Neural progenitor cell (in vitro differentiated cells): ENCODE measurements at regions not wholly inside any gene's neighbourhood (a gene's known extent, or its start where the extent isn't known, plus 50 kb on each side); places are given as distances from the start of the nearest gene placed in this dataset.

ENCODE experiments used
- DNase-seq: peaks from one replicate; pipeline ENCODE4 v3.0.0-alpha.2; 2016; ENCODE audit warnings: low spot score
- H2AFZ ChIP-seq: fragments of 200-600 bp; sonication (generic); replicated peaks from 2 replicates; pipeline ENCODE4 v1.6.1; 2016; ENCODE audit warnings: antibody characterized with exemption
- H3F3A ChIP-seq: fragments of 200-600 bp; sonication (generic); 2 replicates; pipeline ENCODE4 v1.6.1; 2016; ENCODE audit warnings: antibody characterized with exemption, low read depth
- H3K27ac ChIP-seq: fragments of 200-600 bp; sonication (generic); 2 replicates; pipeline ENCODE4 v1.5.1; 2016; ENCODE audit warnings: mild to moderate bottlenecking
- H3K27me3 ChIP-seq: fragments of 200-600 bp; sonication (generic); 2 replicates; pipeline ENCODE4 v1.6.1; 2016; ENCODE audit warnings: mild to moderate bottlenecking, moderate library complexity
- H3K36me3 ChIP-seq: fragments of 200-600 bp; sonication (generic); 2 replicates; pipeline ENCODE4 v1.5.1; 2016
- H3K4me1 ChIP-seq: fragments of 200-600 bp; sonication (generic); 2 replicates; pipeline ENCODE4 v1.6.1; 2016; ENCODE audit warnings: mixed run types
- H3K4me2 ChIP-seq: fragments of 200-600 bp; sonication (generic); 2 replicates; pipeline ENCODE4 v1.6.1; 2016
- H3K4me3 ChIP-seq: fragments of 200-600 bp; sonication (generic); 2 replicates; pipeline ENCODE4 v1.5.1; 2016
- H3K79me2 ChIP-seq: fragments of 200-600 bp; sonication (generic); 2 replicates; pipeline ENCODE4 v1.6.1; 2016; ENCODE audit warnings: low read depth
- H3K9ac ChIP-seq: fragments of 200-600 bp; sonication (generic); 2 replicates; pipeline ENCODE4 v1.6.1; 2016
- H3K9me3 ChIP-seq: fragments of 200-600 bp; sonication (generic); 2 replicates; pipeline ENCODE4 v1.5.1; 2016; ENCODE audit warnings: low read depth
- H4K20me1 ChIP-seq: fragments of 200-600 bp; sonication (generic); 2 replicates; pipeline ENCODE4 v1.6.1; 2016; ENCODE audit warnings: low read depth
- H3K27ac Mint-ChIP-seq: 3 replicates; pipeline ENCODE4 v1.8.0; 2021; ENCODE audit warnings: mixed read lengths
- H3K27me3 Mint-ChIP-seq: 2 replicates; pipeline ENCODE4 v1.8.0; 2022; ENCODE audit warnings: low read depth, mild to moderate bottlenecking, inconsistent platforms, moderate library complexity, mixed read lengths; ENCODE audit not compliant: insufficient read depth
- H3K36me3 Mint-ChIP-seq: 3 replicates; pipeline ENCODE4 v1.8.0; 2021; ENCODE audit warnings: mixed read lengths
- H3K4me1 Mint-ChIP-seq: 3 replicates; pipeline ENCODE4 v1.8.0; 2021; ENCODE audit warnings: mixed read lengths
- H3K4me3 Mint-ChIP-seq: 3 replicates; pipeline ENCODE4 v1.8.0; 2021; ENCODE audit warnings: mild to moderate bottlenecking, moderate library complexity, mixed read lengths
- H3K9me3 Mint-ChIP-seq: 3 replicates; pipeline ENCODE4 v1.8.0; 2020; ENCODE audit warnings: mixed read lengths
- CTCF ChIP-seq: fragments of 200-600 bp; sonication (generic); IDR thresholded peaks from 2 replicates; pipeline ENCODE4 v1.5.1; 2017; ENCODE audit warnings: antibody characterized with exemption, mild to moderate bottlenecking
- EZH2 ChIP-seq: fragments of 200-600 bp; sonication (generic); IDR thresholded peaks from 2 replicates; pipeline ENCODE4 v1.6.1; 2017; ENCODE audit warnings: antibody characterized with exemption, mild to moderate bottlenecking, moderate library complexity
- EZH2phosphoT487 ChIP-seq: fragments of 200-600 bp; sonication (generic); IDR thresholded peaks from 2 replicates; pipeline ENCODE4 v1.6.1; 2017; ENCODE audit warnings: antibody characterized with exemption

- Histone ChIP-seq H3K9ac (no peak overlapping the region), H2AFZ (no peak overlapping the region), H3F3A (no peaks in the 10 kb centered on the region), H3K36me3 (no peaks in the 10 kb centered on the region), H3K4me3 (no peak overlapping the region), H3K27ac (no peak overlapping the region), H3K27me3 (no peaks in the 10 kb centered on the region), H3K79me2 (no peaks in the 10 kb centered on the region), H3K9me3 (no peaks in the 10 kb centered on the region), H3K4me2 (no peak overlapping the region), H3K4me1 (no peaks in the 10 kb centered on the region), H4K20me1 (no peaks in the 10 kb centered on the region)
- H3K36me3 Mint-ChIP-seq = no peaks in the 10 kb centered on the region
- TF ChIP-seq EZH2phosphoT487 (no peak), CTCF (no peak)
- no peak for DNase-seq
- no peak overlapping the region for H3K27ac Mint-ChIP-seq
- no peaks in the 10 kb centered on the region for H3K9me3 Mint-ChIP-seq
- no peak overlapping the region for H3K4me3 Mint-ChIP-seq
- no peaks in the 10 kb centered on the region for H3K27me3 Mint-ChIP-seq
- H3K4me1 Mint-ChIP-seq = peaks cover 3% of the 10 kb centered on the region
Measured at GRCh38 chr4:160319868-160320260, 1217.0 kb downstream of the RAPGEF2 start.

- Histone ChIP-seq H3K4me3 (no peak overlapping the region), H3K79me2 (no peaks in the 10 kb centered on the region), H4K20me1 (no peaks in the 10 kb centered on the region), H2AFZ (no peak overlapping the region), H3K4me2 (no peak overlapping the region), H3K36me3 (no peaks in the 10 kb centered on the region), H3K27ac (no peak overlapping the region), H3F3A (no peaks in the 10 kb centered on the region), H3K27me3 (no peaks in the 10 kb centered on the region), H3K4me1 (no peaks in the 10 kb centered on the region), H3K9me3 (no peaks in the 10 kb centered on the region), H3K9ac (no peak overlapping the region)
- Mint-ChIP-seq H3K4me3 (no peak overlapping the region), H3K9me3 (no peaks in the 10 kb centered on the region), H3K36me3 (no peaks in the 10 kb centered on the region), H3K4me1 (no peaks in the 10 kb centered on the region), H3K27me3 (no peaks in the 10 kb centered on the region), H3K27ac (no peak overlapping the region)
- TF ChIP-seq EZH2phosphoT487 (no peak), EZH2 (no peak), CTCF (no peak)
- no peak for DNase-seq
Measured at GRCh38 chr4:160326110-160326509, 1223.2 kb downstream of the RAPGEF2 start.

GRCh38 chr4:160347197-160347596 lies 1244.3 kb downstream of the RAPGEF2 start:
- H3K4me2 ChIP-seq = no peak overlapping the region
- H3K27ac ChIP-seq = no peak overlapping the region
- Mint-ChIP-seq H3K27me3 (no peaks in the 10 kb centered on the region), H3K4me3 (no peak overlapping the region), H3K27ac (no peak overlapping the region), H3K36me3 (no peaks in the 10 kb centered on the region), H3K4me1 (no peaks in the 10 kb centered on the region), H3K9me3 (no peaks in the 10 kb centered on the region)
- H3K4me1 ChIP-seq = no peaks in the 10 kb centered on the region
- TF ChIP-seq EZH2 = no peak
- no peak for TF ChIP-seq CTCF
- TF ChIP-seq EZH2phosphoT487 = no peak
- no peak for DNase-seq
- H3K4me3 ChIP-seq = no peak overlapping the region
- no peaks in the 10 kb centered on the region for H4K20me1 ChIP-seq
- no peak overlapping the region for H3K9ac ChIP-seq
- no peaks in the 10 kb centered on the region for H3K27me3 ChIP-seq
- no peak overlapping the region for H2AFZ ChIP-seq
- no peaks in the 10 kb centered on the region for H3K36me3 ChIP-seq
- no peaks in the 10 kb centered on the region for H3K9me3 ChIP-seq
- H3K79me2 ChIP-seq = no peaks in the 10 kb centered on the region
- no peaks in the 10 kb centered on the region for H3F3A ChIP-seq

- Mint-ChIP-seq H3K9me3 (no peaks in the 10 kb centered on the region), H3K4me1 (no peaks in the 10 kb centered on the region), H3K27ac (no peak overlapping the region), H3K36me3 (no peaks in the 10 kb centered on the region), H3K27me3 (no peaks in the 10 kb centered on the region), H3K4me3 (no peak overlapping the region)
- H3F3A ChIP-seq = no peaks in the 10 kb centered on the region
- no peaks in the 10 kb centered on the region for H3K4me1 ChIP-seq
- TF ChIP-seq CTCF (no peak), EZH2 (no peak), EZH2phosphoT487 (no peak)
- no peaks in the 10 kb centered on the region for H3K9me3 ChIP-seq
- no peak overlapping the region for H3K27ac ChIP-seq
- no peaks in the 10 kb centered on the region for H3K36me3 ChIP-seq
- no peak overlapping the region for H3K4me3 ChIP-seq
- H2AFZ ChIP-seq = no peak overlapping the region
- no peaks in the 10 kb centered on the region for H3K79me2 ChIP-seq
- no peak overlapping the region for H3K4me2 ChIP-seq
- H3K9ac ChIP-seq = no peak overlapping the region
- DNase-seq = no peak
- H3K27me3 ChIP-seq = no peaks in the 10 kb centered on the region
- no peaks in the 10 kb centered on the region for H4K20me1 ChIP-seq
Measured at GRCh38 chr4:160350944-160351343, 1248.1 kb downstream of the RAPGEF2 start.
